HG03565 (cell line): ENCODE measurements at regions not wholly inside any gene's neighbourhood (a gene's known extent, or its start where the extent isn't known, plus 50 kb on each side); places are given as distances from the start of the nearest gene placed in this dataset.
"Not testable (repeated sequence)": the region's sequence is repeated elsewhere in the genome, so short reads cannot be mapped to it uniquely, and the experiment has no call there.

Experiments
- ATAC-seq: cut with Tn5 transposase; IDR thresholded peaks from one replicate; pipeline ENCODE4 v1.9.1; 2021; ENCODE audit warnings: mild to moderate bottlenecking, moderate library complexity; ENCODE audit not compliant: unreplicated experiment

DNA sequence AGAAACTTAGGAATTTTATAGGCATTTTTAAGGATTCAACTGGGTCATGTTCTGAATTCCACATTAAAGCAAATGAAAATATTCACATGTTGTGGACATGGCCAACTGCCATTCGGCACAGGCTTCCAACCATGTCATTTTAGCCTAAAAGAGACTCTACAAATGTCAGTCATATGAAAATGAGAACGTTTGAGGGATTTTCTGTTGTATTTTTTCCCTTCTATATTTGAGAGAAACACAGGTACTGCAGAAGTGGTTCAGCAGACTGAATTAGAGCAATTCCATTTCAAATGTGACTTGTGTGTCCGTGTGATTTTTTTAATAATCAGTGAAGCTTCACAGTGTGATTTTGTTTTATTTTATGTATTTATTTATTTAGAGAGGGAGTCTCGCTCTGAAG, 124.3 kb downstream of the TP53TG3F start:
- ATAC-seq = not testable (repeated sequence)

GRCh38 chr16:33588589-33588988, 129.2 kb downstream of the TP53TG3F start:
- ATAC-seq = not testable (repeated sequence)

DNA sequence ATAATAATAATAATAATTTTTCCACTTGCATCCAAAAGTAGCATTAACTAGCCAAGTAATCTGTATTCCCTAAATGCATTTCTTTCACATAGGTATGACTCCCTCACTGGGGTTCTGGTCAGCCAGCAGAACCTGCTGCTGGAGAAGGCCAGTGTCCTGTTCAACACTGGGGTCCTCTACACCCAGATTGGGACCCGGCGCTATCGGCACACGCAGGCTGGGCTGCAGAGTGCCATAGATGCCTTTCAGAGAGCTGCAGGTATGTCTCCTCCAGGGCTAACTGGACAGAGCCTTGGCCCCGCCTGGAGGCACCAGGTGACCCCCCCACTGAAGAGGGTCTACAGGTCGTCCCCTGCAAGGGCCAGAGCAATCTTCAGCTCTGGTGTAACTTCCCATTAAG, 133.9 kb downstream of the TP53TG3F start:
- not testable (repeated sequence) for ATAC-seq

GRCh38 chr16:33595074-33595473, 135.7 kb downstream of the TP53TG3F start:
- not testable (repeated sequence) for ATAC-seq

GRCh38 chr16:33601029-33601428, 141.6 kb downstream of the TP53TG3F start:
- ATAC-seq = not testable (repeated sequence)

GRCh38 chr16:33623535-33624077, 164.2 kb downstream of the TP53TG3F start:
- ATAC-seq = not testable (repeated sequence)

DNA sequence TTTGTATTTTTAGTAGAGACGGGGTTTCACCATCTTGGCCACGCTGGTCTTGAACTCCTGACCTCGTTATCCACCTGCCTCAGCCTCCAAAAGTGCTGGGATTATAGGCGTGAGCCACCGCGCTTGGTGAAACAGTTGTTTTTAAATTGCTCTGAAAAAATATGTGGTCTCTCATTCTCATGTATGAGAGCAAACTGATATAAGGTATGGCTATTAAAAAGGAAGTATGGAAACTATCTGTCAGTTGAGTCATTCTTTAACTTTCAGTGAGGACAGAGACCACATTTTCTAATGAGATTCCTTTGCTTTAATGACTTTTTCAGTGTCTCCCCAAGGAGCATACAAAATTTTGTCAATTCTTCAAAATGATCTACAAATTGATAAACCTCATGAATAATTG, 169.5 kb downstream of the TP53TG3F start:
- not testable (repeated sequence) for ATAC-seq

GRCh38 chr16:33631713-33632112, 172.3 kb downstream of the TP53TG3F start:
- ATAC-seq = not testable (repeated sequence)

- ATAC-seq = not testable (repeated sequence)
These were observed 174.6 kb downstream of the TP53TG3F start for GRCh38 chr16:33634057-33634456.

- ATAC-seq = not testable (repeated sequence)
These were observed 177.3 kb downstream of the TP53TG3F start for GRCh38 chr16:33636760-33637159.

GRCh38 chr16:33643270-33643669, 183.9 kb downstream of the TP53TG3F start:
- not testable (repeated sequence) for ATAC-seq

GRCh38 chr16:33643698-33644381, 184.4 kb downstream of the TP53TG3F start:
- not testable (repeated sequence) for ATAC-seq

GRCh38 chr16:33646386-33646785, 187.0 kb downstream of the TP53TG3F start:
- ATAC-seq = not testable (repeated sequence)

- ATAC-seq = not testable (repeated sequence)
These were observed 196.3 kb downstream of the TP53TG3F start for GRCh38 chr16:33655756-33656155.

DNA sequence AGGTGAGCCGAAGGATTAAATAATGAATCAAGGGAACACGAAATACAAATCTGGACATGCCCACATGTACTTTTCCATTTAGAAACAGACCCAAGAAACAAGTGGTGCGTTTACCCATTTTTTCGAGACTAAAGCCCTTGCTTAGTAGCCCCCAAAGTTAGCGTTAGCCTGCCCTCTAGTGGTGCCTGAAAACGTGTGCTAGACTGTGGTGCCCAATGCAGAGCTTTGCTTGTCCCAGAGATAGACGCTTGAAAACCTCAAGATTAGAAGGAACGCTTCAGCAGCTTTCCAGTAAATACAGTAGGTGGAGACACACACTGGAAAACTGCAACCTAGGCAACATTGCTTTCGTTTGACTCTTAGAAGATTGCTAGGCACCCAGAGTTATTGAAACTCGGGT, 197.0 kb downstream of the TP53TG3F start:
- peak; percentile 83 for ATAC-seq

DNA sequence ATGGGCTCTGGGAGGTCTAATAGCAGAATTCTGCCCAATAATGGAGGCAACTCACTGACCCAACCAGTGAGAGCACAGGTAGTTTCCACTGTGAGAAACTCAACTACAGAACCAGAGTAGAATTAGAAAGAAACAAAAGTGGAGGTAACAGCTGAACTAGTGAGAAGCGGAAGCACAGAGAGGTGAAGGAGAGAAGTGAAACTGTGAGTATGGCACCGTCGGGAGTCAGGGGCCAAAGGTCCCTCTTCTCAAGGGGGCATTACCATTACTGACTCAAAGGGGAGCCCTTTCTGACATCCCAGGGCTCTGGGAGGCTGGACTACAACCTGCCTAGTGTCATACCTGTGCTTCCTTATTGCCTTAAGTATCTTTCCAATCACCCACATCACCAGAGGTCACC, 198.3 kb downstream of the TP53TG3F start:
- peak; percentile 37 for ATAC-seq

DNA sequence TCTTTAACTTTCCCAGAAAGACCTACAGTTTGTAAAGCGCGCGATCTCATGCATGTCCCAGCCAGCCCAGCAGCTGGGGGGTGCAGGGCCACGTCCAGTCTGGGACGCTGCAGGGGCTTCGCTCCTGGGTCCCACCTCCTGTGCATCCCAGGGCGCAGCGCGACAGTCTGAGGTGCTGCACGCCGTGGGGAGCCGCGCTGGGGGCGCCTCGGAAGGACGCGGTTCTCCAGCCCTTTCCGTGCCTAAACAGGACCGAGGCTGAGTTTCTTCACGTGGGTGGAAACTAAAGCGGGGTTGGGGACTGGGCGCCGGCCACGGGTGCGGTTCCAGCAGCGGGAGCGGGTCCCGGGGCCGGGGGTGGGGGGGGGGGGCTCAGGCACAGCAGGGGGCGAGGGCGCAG, 221.4 kb downstream of the TP53TG3F start:
- ATAC-seq = not testable (repeated sequence)

GRCh38 chr16:33700320-33700719, 240.9 kb downstream of the TP53TG3F start:
- ATAC-seq = not testable (repeated sequence)

DNA sequence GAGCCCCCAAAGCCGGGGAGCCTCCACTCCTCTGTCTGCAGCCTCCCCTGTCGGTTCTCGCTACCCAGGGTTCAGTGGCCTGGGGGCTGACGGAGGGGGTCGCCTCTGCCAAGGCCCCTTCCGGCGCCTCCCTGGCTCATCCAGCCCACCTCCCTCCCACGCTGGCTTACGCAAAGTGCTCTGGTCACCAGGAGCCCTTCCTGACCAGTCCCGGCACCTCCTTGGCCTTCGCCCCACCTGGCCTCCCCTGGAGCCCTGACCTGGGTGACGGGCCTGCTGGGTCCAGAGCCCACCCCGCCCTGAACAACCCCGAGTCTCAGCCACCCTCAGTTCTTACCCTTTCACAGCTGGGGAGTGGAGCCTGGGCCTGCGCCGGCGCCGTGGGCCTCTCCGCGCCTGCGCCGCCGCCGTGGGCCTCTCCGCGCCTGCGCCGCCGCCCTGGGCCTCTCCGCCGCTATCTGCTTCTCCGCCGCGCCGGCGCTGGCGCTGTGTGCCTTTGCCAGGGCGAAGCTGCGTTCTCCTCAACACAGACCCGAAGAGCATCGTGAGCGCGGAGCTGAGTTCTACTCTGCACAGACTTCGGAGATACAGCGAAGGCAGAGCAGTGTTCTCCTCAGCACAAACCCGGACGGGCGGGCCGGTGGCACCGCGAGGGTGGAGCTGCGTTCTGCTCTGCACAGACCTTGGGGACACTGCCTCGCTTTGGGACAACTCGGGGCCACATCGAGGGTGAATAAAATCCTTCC, 247.6 kb downstream of the TP53TG3F start:
- ATAC-seq = not testable (repeated sequence)

DNA sequence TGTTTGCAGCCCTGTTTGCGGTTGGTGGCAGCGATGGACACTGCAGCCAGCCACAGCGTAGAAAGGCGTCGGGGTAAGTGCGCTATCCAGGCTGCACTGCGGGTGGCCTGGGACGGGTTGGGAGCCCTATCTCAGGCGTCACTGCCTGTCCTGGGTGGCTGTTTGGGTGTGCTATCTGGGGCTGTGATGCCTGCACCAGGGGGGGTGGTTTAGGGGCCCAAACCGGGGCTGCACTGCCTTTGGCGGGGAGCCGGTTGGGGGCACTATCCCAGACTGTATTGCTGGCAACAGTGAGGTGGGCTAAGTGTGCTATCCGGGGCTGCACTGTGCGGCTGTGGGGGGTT, 248.2 kb downstream of the TP53TG3F start:
- not testable (repeated sequence) for ATAC-seq

- not testable (repeated sequence) for ATAC-seq
These were observed 250.7 kb downstream of the TP53TG3F start for GRCh38 chr16:33709856-33710695.
